Testis (tissue), 2 donors: ENCODE measurements at regions not wholly inside any gene's neighbourhood (a gene's known extent, or its start where the extent isn't known, plus 50 kb on each side); places are given as distances from the start of the nearest gene placed in this dataset.

Experiments used
- POLR2A ChIP-seq: fragments of 450-650 bp; IDR thresholded peaks from one replicate; pipeline ENCODE4 v1.6.1; 2017; ENCODE audit warnings: antibody characterized with exemption, mild to moderate bottlenecking, moderate library complexity
- TF ChIP-seq, protein P1 (sequence below), 3 experiments: fragments of 450-650 bp in 2 of 3; fragments of 200-600 bp in 1 of 3; sonication (generic) in 1 of 3; IDR thresholded peaks; one replicate each; pipeline ENCODE4 v1.5.1; 2016 to 2019; ENCODE audit warnings: antibody characterized with exemption in 3 of 3, mild to moderate bottlenecking in 2 of 3, moderate library complexity in 1 of 3

DNA sequence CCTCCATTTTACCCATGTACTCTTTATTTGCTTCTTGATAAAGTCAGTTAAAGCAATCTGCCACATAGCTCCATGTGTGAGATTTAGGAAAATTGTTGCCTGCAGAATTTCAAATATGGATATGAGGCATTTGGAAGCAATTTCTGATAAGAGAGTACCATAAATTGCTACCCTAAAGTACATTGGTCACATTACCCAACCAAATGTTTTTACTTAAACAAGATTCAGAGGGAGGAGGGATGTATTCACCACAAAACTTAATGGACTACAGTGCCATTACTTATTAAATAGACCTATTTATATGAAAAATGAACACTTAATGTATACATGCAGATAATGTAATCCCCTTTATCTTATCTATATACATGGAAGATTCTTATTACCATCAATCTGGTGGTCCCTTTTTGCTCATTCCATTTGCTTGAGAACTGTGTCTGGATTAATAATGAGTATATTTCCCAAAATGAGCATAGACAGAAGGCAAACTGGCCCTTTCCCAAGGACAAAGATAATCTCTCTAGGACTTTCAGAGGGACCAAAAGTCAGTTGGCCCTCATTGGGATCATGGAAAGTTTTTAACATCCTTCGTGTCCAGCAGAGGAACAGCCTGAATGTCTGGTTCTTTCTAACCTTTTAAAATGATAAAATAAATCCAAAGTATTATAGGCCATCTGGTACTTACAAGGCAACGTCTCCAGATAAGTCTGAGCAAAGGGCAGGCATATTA is 526.4 kb downstream of the CBLN4 start:
- TF ChIP-seq, protein P1, sequence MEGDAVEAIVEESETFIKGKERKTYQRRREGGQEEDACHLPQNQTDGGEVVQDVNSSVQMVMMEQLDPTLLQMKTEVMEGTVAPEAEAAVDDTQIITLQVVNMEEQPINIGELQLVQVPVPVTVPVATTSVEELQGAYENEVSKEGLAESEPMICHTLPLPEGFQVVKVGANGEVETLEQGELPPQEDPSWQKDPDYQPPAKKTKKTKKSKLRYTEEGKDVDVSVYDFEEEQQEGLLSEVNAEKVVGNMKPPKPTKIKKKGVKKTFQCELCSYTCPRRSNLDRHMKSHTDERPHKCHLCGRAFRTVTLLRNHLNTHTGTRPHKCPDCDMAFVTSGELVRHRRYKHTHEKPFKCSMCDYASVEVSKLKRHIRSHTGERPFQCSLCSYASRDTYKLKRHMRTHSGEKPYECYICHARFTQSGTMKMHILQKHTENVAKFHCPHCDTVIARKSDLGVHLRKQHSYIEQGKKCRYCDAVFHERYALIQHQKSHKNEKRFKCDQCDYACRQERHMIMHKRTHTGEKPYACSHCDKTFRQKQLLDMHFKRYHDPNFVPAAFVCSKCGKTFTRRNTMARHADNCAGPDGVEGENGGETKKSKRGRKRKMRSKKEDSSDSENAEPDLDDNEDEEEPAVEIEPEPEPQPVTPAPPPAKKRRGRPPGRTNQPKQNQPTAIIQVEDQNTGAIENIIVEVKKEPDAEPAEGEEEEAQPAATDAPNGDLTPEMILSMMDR (IDR thresholded peaks at IDR 0.05) = no peak
- TF ChIP-seq POLR2A = no peak
